Sigmoid colon (tissue), 3 donors: ENCODE measurements at regions not wholly inside any gene's neighbourhood (a gene's known extent, or its start where the extent isn't known, plus 50 kb on each side); places are given as distances from the start of the nearest gene placed in this dataset.

Source experiments
- CTCF ChIP-seq, 4 experiments: fragments of 450-650 bp in 3 of 4; fragments of 200-600 bp in 1 of 4; IDR thresholded peaks; one replicate each; pipeline ENCODE4 v1.5.1; 2016 to 2019; ENCODE audit warnings: antibody characterized with exemption in 4 of 4, mild to moderate bottlenecking in 3 of 4, moderate library complexity in 2 of 4
- POLR2A ChIP-seq, 2 donors: fragments of 450-650 bp; IDR thresholded peaks; one replicate each; pipeline ENCODE4 v1.6.1; 2016; ENCODE audit warnings: antibody characterized with exemption in 2 of 2, mild to moderate bottlenecking in 2 of 2, moderate library complexity in 2 of 2

DNA sequence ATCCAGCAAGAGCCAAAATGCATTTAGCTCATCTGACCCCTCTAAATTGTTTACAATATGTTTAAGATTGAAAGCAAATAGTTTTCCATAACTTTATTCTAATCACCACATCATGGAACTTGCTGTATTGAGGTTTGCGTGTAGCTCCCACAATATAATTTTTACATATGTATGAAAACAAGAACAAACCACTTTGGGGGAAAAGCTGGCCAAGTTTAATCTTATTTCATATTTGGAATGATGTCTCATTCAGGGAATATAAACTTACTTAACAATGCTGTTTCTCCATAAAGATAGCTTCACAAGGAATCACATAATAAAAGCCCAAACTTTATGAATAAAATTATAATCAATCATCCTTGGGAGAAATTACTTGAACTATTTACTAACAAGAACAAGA is 194.6 kb upstream of the PCSK5 start:
- no peak for TF ChIP-seq POLR2A (IDR thresholded peaks at IDR 0.05)
- no peak for TF ChIP-seq CTCF (IDR thresholded peaks at IDR 0.05)
